DOHH2 (cell line): ENCODE measurements at regions not wholly inside any gene's neighbourhood (a gene's known extent, or its start where the extent isn't known, plus 50 kb on each side); places are given as distances from the start of the nearest gene placed in this dataset.

Experiments
- CTCF ChIP-seq: fragments of 200-600 bp; sonication (generic); IDR thresholded peaks from one replicate; pipeline ENCODE4 v1.5.1; 2014; ENCODE audit warnings: antibody characterized with exemption, mild to moderate bottlenecking, low read depth, low read length; ENCODE audit not compliant: poor library complexity, severe bottlenecking
- EZH2phosphoT487 ChIP-seq: fragments of 200-600 bp; sonication (generic); IDR thresholded peaks from 2 replicates; pipeline ENCODE4 v1.6.1; 2017; ENCODE audit warnings: borderline replicate concordance, mild to moderate bottlenecking, antibody characterized with exemption, low read length, moderate library complexity, mixed read lengths

DNA sequence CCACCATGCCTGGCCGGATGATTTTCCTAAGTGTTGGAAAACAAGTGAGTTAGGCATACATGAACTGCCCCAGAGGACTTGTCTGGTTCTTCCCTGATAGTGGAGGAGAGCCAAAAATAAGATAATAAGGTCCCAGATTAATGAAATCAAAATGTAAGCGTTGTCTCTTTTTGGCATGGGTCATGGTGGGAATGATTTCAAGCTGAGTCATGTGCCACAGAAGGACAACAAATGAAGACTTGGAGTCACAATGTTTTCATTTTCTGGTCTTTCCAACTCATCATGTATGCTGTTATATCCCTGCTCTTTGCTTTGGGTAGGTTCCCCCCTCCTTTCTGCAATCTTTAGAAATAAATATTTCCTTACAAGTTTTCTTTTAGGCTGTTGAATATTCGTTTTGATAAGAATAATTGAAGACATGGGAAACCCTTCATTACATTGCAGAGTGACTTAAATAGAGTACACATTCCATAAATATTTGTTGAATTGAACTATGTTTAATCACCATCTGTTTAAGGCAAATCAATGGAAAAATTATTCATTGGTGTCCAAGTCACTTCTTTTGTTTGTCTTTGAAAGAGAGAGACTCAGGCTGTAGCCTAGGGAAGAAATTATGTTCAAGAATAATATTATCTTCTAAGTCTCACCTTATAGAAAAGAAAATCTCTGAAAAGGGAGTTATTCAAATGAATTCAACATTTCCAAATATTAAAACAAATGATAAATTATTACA, 196.3 kb downstream of the CSNK1G3 start:
- no peak for TF ChIP-seq CTCF
- no peak for TF ChIP-seq EZH2phosphoT487
